Fibroblast of lung (primary cell): ENCODE measurements at regions not wholly inside any gene's neighbourhood (a gene's known extent, or its start where the extent isn't known, plus 50 kb on each side); places are given as distances from the start of the nearest gene placed in this dataset.

ENCODE experiments used
- CTCF ChIP-seq, 2 donors: IDR thresholded peaks in 1 of 2; conservative IDR thresholded peaks in 1 of 2; 1 replicate in 1 of 2; 2 replicates in 1 of 2; pipeline ENCODE4 v1.5.1; 2011 to 2012; ENCODE audit warnings: low read length in 2 of 2, control low read depth in 1 of 2, inconsistent platforms in 1 of 2, low read depth in 1 of 2, mild to moderate bottlenecking in 1 of 2
- EZH2 ChIP-seq: IDR thresholded peaks from 2 replicates; pipeline ENCODE4 v1.5.1; 2012; ENCODE audit warnings: low read length, control low read depth, mild to moderate bottlenecking; ENCODE audit errors: missing control alignments

DNA sequence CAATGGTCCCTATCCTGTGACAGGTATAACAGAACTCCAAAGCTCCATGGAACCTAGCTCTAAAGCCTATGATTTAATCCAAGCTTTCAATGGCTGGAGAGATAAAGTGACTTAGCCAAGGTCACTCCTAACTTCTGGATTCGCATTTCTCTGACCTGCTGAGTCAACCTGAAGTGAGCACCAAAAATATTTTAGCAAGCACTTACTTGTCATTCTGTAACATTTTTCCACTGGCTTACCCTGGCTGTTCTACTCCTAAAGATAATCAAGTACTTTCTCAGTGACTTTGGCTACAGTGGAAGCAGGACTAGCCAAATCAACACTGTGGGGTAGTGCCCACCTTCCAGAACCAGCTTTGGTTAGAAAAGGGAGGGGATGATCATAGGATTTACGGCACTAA lies 188.3 kb downstream of the OGFRL1 start:
- TF ChIP-seq CTCF (conservative IDR thresholded peaks at IDR 0.05 in 1 of 2, IDR thresholded peaks at IDR 0.05 in 1 of 2; ENCODE audit: low read depth in 1 of 2, low read length in 2 of 2) = no peak
- no peak for TF ChIP-seq EZH2
